ENCODE measurements at regions not wholly inside any gene's neighbourhood (a gene's known extent, or its start where the extent isn't known, plus 50 kb on each side); places are given as distances from the start of the nearest gene placed in this dataset.
"Not testable (repeated sequence)": the region's sequence is repeated elsewhere in the genome, so short reads cannot be mapped to it uniquely, and the experiment has no call there.

- DNase-seq (ENCODE audit: low read depth), result not testable (repeated sequence)
These were observed 206.9 kb upstream of the CBLB start for GRCh38 chr3:106075731-106076130.

GRCh38 chr3:106078635-106079034 is 209.8 kb upstream of the CBLB start:
- no peak for DNase-seq (ENCODE audit: low read depth)

- no peak for DNase-seq (ENCODE audit: low read depth)
These were observed 213.8 kb upstream of the CBLB start for GRCh38 chr3:106082616-106083015.

GRCh38 chr3:106083207-106083606 is 214.4 kb upstream of the CBLB start:
- DNase-seq (ENCODE audit: low read depth), result no peak

- no peak for DNase-seq (ENCODE audit: low read depth)
These were observed 215.0 kb upstream of the CBLB start for GRCh38 chr3:106083854-106084253.

GRCh38 chr3:106086038-106086437 is 217.2 kb upstream of the CBLB start:
- DNase-seq (ENCODE audit: low read depth), result no peak

GRCh38 chr3:106086636-106087035 is 217.8 kb upstream of the CBLB start:
- no peak for DNase-seq (ENCODE audit: low read depth)

- no peak for DNase-seq (ENCODE audit: low read depth)
These were observed 219.5 kb upstream of the CBLB start for GRCh38 chr3:106088304-106088703.

GRCh38 chr3:106088899-106089298 is 220.1 kb upstream of the CBLB start:
- DNase-seq (ENCODE audit: low read depth), result no peak

- no peak for DNase-seq (ENCODE audit: low read depth)
These were observed 221.0 kb upstream of the CBLB start for GRCh38 chr3:106089806-106090205.

GRCh38 chr3:106092792-106093191 is 224.0 kb upstream of the CBLB start:
- no peak for DNase-seq (ENCODE audit: low read depth)

GRCh38 chr3:106093616-106094015 is 224.8 kb upstream of the CBLB start:
- DNase-seq (ENCODE audit: low read depth), result no peak

- DNase-seq (ENCODE audit: low read depth), result no peak
These were observed 229.1 kb upstream of the CBLB start for GRCh38 chr3:106097817-106098435.

GRCh38 chr3:106103383-106103782 is 234.6 kb upstream of the CBLB start:
- DNase-seq (ENCODE audit: low read depth), result no peak

- no peak for DNase-seq (ENCODE audit: low read depth)
These were observed 235.3 kb upstream of the CBLB start for GRCh38 chr3:106104078-106104477.

GRCh38 chr3:106108925-106109324 is 240.1 kb upstream of the CBLB start:
- no peak for DNase-seq (ENCODE audit: low read depth)

- DNase-seq (ENCODE audit: low read depth), result not testable (repeated sequence)
These were observed 243.7 kb upstream of the CBLB start for GRCh38 chr3:106112561-106112960.

- no peak for DNase-seq (ENCODE audit: low read depth)
These were observed 244.9 kb upstream of the CBLB start for GRCh38 chr3:106113747-106114146.

- no peak for DNase-seq (ENCODE audit: low read depth)
These were observed 245.4 kb upstream of the CBLB start for GRCh38 chr3:106114220-106114619.

- DNase-seq (ENCODE audit: low read depth), result no peak
These were observed 246.0 kb upstream of the CBLB start for GRCh38 chr3:106114848-106115247.

- DNase-seq (ENCODE audit: low read depth), result no peak
These were observed 246.7 kb upstream of the CBLB start for GRCh38 chr3:106115557-106115956.

- DNase-seq (ENCODE audit: low read depth), result no peak
These were observed 248.1 kb upstream of the CBLB start for GRCh38 chr3:106116733-106117489.

- DNase-seq (ENCODE audit: low read depth), result no peak
These were observed 248.7 kb upstream of the CBLB start for GRCh38 chr3:106117490-106117858.

- DNase-seq (ENCODE audit: low read depth), result no peak
These were observed 250.8 kb upstream of the CBLB start for GRCh38 chr3:106119614-106120082.
